ENCODE measurements at regions not wholly inside any gene's neighbourhood (a gene's known extent, or its start where the extent isn't known, plus 50 kb on each side); places are given as distances from the start of the nearest gene placed in this dataset.

GRCh38 chr5:6236170-6236793 lies 142.1 kb downstream of the MED10 start:
- DNase-seq (ENCODE audit: low read depth in 2 of 2): no peak

GRCh38 chr5:6235726-6236125 lies 142.6 kb downstream of the MED10 start:
- no peak for DNase-seq (ENCODE audit: low read depth in 2 of 2)

GRCh38 chr5:6228257-6229250 lies 149.8 kb downstream of the MED10 start:
- no peak for DNase-seq (ENCODE audit: low read depth in 2 of 2)

- DNase-seq (ENCODE audit: low read depth in 2 of 2): no peak
Measured at GRCh38 chr5:6225121-6225607, 153.2 kb downstream of the MED10 start.

GRCh38 chr5:6224406-6224805 lies 153.9 kb downstream of the MED10 start:
- DNase-seq (ENCODE audit: low read depth in 2 of 2): no peak

GRCh38 chr5:6222899-6223298 lies 155.4 kb downstream of the MED10 start:
- no peak for DNase-seq (ENCODE audit: low read depth in 2 of 2)

- no peak for DNase-seq (ENCODE audit: low read depth in 2 of 2)
Measured at GRCh38 chr5:6222121-6222520, 156.2 kb downstream of the MED10 start.

GRCh38 chr5:6221141-6221626 lies 157.2 kb downstream of the MED10 start:
- no peak for DNase-seq (ENCODE audit: low read depth in 2 of 2)

- DNase-seq (ENCODE audit: low read depth in 2 of 2): no peak
Measured at GRCh38 chr5:6220346-6221088, 157.8 kb downstream of the MED10 start.

- DNase-seq (ENCODE audit: low read depth in 2 of 2): no peak
Measured at GRCh38 chr5:6218517-6218916, 159.8 kb downstream of the MED10 start.

GRCh38 chr5:6218116-6218515 lies 160.2 kb downstream of the MED10 start:
- no peak for DNase-seq (ENCODE audit: low read depth in 2 of 2)

GRCh38 chr5:6216471-6217075 lies 161.8 kb downstream of the MED10 start:
- DNase-seq (ENCODE audit: low read depth in 2 of 2): no peak

GRCh38 chr5:6215891-6216290 lies 162.5 kb downstream of the MED10 start:
- DNase-seq (ENCODE audit: low read depth in 2 of 2): no peak

GRCh38 chr5:6212244-6212643 lies 166.1 kb downstream of the MED10 start:
- DNase-seq (ENCODE audit: low read depth in 2 of 2): no peak

- DNase-seq (ENCODE audit: low read depth in 2 of 2): no peak
Measured at GRCh38 chr5:6206501-6206900, 171.8 kb downstream of the MED10 start.

- DNase-seq (ENCODE audit: low read depth in 2 of 2): no peak
Measured at GRCh38 chr5:6202968-6203365, 175.4 kb downstream of the MED10 start.

GRCh38 chr5:6202149-6202967 lies 176.0 kb downstream of the MED10 start:
- no peak for DNase-seq (ENCODE audit: low read depth in 2 of 2)

GRCh38 chr5:6201631-6202030 lies 176.7 kb downstream of the MED10 start:
- no peak for DNase-seq (ENCODE audit: low read depth in 2 of 2)

- DNase-seq (ENCODE audit: low read depth in 2 of 2): no peak
Measured at GRCh38 chr5:6198531-6198930, 179.8 kb downstream of the MED10 start.

- no peak for DNase-seq (ENCODE audit: low read depth in 2 of 2)
Measured at GRCh38 chr5:6197427-6197826, 180.9 kb downstream of the MED10 start.

Data from stimulated activated CD8-positive, alpha-beta memory T cell treated with anti-CD3 and anti-CD28 coated beads, Interleukin-15, amount 100 ng/mL, for 48 hours (primary cell).